AG04450 (cell line): ENCODE measurements at regions not wholly inside any gene's neighbourhood (a gene's known extent, or its start where the extent isn't known, plus 50 kb on each side); places are given as distances from the start of the nearest gene placed in this dataset.

Source experiments
- CTCF ChIA-PET: fragments of 300-600, 350-600 bp; formaldehyde crosslinking; extraction: SDS; loops from one replicate; lab custom pipeline; 2022; ENCODE audit warnings: antibody characterized with exemption, inconsistent platforms; lab: Charles Lee
- POLR2A ChIA-PET: fragments of 350-600 bp; formaldehyde crosslinking; extraction: SDS; loops from one replicate; lab custom pipeline; 2021; ENCODE audit warnings: antibody characterized with exemption, inconsistent platforms; lab: Yijun Ruan, JAX
- DNase-seq: peaks from one replicate; pipeline ENCODE4 v3.0.0-alpha.2; 2011; ENCODE audit warnings: low read depth, low spot score
- H3K27ac ChIP-seq: one replicate; pipeline ENCODE4 v1.5.1; 2012; ENCODE audit warnings: low read depth, low read length, control low read depth
- H3K27me3 ChIP-seq: one replicate; pipeline ENCODE4 v1.6.0; 2012; ENCODE audit warnings: low read length; ENCODE audit not compliant: control insufficient read depth, insufficient read depth
- H3K4me3 ChIP-seq: 2 replicates; pipeline ENCODE4 v1.5.1; 2011; ENCODE audit warnings: mild to moderate bottlenecking, low read depth, low read length, control low read depth
- H3K9me3 ChIP-seq: 2 replicates; pipeline ENCODE4 v1.5.1; 2012; ENCODE audit warnings: low read length; ENCODE audit not compliant: control insufficient read depth, insufficient read depth
- TF ChIP-seq, protein P1 (sequence below): IDR thresholded peaks from 2 replicates; pipeline ENCODE4 v1.5.1; 2011; ENCODE audit warnings: low read depth, low read length, control low read depth, inconsistent platforms

GRCh38 chr2:107466241-107466640 lies 360.5 kb upstream of the RGPD4 start:
- CTCF ChIA-PET = no interaction called here
- no peak overlapping the region for H3K27ac ChIP-seq
- POLR2A ChIA-PET = no interaction called here

DNA sequence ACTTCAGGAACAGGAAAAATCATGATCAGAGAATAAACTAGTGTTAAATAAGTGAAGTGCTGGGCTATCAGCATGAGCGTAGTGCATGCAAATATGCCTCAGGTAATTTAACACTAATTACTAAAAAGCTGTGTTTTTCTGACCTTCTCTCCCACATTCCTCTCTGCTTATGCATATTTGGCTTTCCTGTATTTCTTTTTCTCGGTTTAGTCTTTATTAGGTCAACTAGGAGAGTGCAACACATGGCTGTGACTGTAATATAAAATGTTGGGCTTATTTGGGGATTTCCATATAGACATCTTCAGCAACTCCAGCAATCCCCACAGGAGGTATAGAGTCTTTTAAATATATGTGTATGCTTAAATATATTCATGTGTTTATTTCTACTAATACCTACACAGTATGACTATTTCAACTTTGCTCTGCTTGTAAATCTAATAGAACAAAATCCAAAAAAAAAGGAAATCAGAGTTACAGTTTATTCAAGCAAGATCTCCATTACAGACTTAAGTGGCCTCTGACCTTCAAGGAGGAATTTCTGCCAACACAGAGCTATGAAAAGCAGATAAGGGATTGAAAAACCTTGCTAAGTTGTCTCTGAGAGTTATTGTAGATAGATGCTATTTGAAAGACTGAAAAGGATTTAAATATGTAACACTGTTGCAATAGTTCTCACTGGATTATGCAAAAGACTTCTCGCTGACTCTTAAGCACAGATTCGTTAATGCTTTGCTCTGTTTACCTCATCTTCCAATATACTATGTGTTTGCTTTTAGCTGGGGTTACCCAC lies 359.5 kb upstream of the RGPD4 start:
- ChIA-PET POLR2A (no interaction called here), CTCF (no interaction called here)
- H3K27ac ChIP-seq = no peak overlapping the region
- no peaks in the 10 kb centered on the region for H3K27me3 ChIP-seq
- TF ChIP-seq, protein P1, sequence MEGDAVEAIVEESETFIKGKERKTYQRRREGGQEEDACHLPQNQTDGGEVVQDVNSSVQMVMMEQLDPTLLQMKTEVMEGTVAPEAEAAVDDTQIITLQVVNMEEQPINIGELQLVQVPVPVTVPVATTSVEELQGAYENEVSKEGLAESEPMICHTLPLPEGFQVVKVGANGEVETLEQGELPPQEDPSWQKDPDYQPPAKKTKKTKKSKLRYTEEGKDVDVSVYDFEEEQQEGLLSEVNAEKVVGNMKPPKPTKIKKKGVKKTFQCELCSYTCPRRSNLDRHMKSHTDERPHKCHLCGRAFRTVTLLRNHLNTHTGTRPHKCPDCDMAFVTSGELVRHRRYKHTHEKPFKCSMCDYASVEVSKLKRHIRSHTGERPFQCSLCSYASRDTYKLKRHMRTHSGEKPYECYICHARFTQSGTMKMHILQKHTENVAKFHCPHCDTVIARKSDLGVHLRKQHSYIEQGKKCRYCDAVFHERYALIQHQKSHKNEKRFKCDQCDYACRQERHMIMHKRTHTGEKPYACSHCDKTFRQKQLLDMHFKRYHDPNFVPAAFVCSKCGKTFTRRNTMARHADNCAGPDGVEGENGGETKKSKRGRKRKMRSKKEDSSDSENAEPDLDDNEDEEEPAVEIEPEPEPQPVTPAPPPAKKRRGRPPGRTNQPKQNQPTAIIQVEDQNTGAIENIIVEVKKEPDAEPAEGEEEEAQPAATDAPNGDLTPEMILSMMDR = no peak
- H3K9me3 ChIP-seq = peaks cover 10% of the 10 kb centered on the region
- no peak overlapping the region for H3K4me3 ChIP-seq
- no peak for DNase-seq

More at GRCh38 chr2:107466241-107466640, 360.5 kb upstream of the RGPD4 start:
- TF ChIP-seq, protein P1 = no peak
- Histone ChIP-seq H3K4me3 (no peak overlapping the region), H3K9me3 (peaks cover 10% of the 10 kb centered on the region), H3K27me3 (no peaks in the 10 kb centered on the region)
- no peak for DNase-seq

- no peaks in the 10 kb centered on the region for H3K27me3 ChIP-seq
- no peak overlapping the region for H3K27ac ChIP-seq
- TF ChIP-seq, protein P1 = no peak
- DNase-seq = no peak
- H3K4me3 ChIP-seq = no peak overlapping the region
- H3K9me3 ChIP-seq = peaks cover 10% of the 10 kb centered on the region
- ChIA-PET CTCF (no interaction called here), POLR2A (no interaction called here)
Observed at GRCh38 chr2:107469437-107469995, 357.2 kb upstream of the RGPD4 start.

DNA sequence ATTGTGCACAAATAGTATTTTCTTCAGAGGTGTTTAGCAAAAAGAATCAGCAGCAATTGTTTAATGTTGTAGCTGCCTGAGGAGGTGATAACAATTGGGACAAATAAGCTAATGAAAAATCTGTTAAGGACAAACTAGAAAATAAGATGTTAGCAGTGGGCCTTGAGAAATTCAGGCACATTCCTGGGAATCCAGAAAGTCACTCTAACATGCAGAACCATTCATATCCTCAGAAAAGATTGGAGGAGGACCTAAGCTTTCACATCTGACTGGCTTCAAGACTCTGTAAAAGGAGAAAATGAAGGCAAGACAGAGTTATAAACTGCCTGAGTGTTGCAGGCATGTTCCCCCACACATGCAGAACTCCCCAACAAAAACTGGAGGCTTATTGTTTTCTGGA lies 353.5 kb upstream of the RGPD4 start:
- ChIA-PET CTCF (no interaction called here), POLR2A (no interaction called here)
- TF ChIP-seq, protein P1 = no peak
- Histone ChIP-seq H3K9me3 (peaks cover 10% of the 10 kb centered on the region), H3K27me3 (no peaks in the 10 kb centered on the region), H3K27ac (no peak overlapping the region), H3K4me3 (no peak overlapping the region)
- DNase-seq = no peak

GRCh38 chr2:107475859-107476258 lies 350.8 kb upstream of the RGPD4 start:
- TF ChIP-seq, protein P1 = no peak
- H3K27ac ChIP-seq = no peak overlapping the region
- no peaks in the 10 kb centered on the region for H3K27me3 ChIP-seq
- POLR2A ChIA-PET = no interaction called here
- H3K9me3 ChIP-seq = no peaks in the 10 kb centered on the region
- no peak for DNase-seq
- no peak overlapping the region for H3K4me3 ChIP-seq
- CTCF ChIA-PET = no interaction called here
